Cardiac septum (tissue), 1 donor: ENCODE measurements at regions not wholly inside any gene's neighbourhood (a gene's known extent, or its start where the extent isn't known, plus 50 kb on each side); places are given as distances from the start of the nearest gene placed in this dataset.
"Not testable (repeated sequence)": the region's sequence is repeated elsewhere in the genome, so short reads cannot be mapped to it uniquely, and the experiment has no call there.

Experiments used
- DNase-seq: peaks from one replicate; pipeline ENCODE4 v3.0.0-alpha.2; 2020; ENCODE audit warnings: low spot score
- intact Hi-C: fragments of 100-400 bp; cut with DNase I; formaldehyde crosslinking; loops from one replicate; pipeline ENCODE4 v1.14.0; 2022
- donor health status: DM: no; HTN: no; CAD: no.

DNA sequence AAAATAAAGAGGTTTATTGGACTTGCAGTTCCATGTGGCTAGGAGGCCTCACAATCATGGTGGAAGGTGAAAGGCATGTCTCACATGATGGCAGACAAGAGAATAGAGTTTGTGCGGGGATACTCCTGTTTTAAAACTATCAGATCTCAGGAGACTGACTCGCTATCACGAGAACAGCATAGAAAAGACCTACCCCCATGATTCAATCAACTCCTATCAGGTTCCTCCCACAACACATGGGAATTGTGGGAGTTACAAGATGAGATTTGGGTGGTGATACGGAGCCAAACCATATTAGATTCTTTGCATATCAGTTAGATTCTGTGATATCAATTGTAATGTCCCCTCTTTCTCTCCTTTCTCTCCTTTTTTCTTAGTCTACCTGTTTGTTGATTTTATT is 1178.7 kb upstream of the LRRTM1 start:
- intact Hi-C loops: no loop called here
- DNase-seq: no peak

DNA sequence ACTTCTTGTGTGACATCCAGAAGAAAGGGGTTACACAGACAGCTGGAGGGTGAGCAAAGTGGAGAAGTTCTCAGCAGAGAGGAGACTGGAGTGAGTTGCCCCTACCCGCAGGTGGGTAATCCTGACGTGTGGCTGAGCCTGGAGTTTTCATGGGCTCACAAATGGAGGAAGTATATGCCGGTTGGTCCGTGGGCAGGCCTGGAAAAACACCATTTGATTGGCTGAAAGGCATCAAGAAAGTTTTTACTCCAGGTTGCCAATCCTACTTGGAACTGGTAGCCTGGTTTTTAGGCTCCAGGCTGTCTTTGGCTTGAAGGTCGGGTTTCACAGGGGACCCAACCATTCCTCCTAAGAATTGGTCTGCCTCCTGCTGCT is 1177.4 kb upstream of the LRRTM1 start:
- no peak for DNase-seq
- intact Hi-C loops: no loop called here

DNA sequence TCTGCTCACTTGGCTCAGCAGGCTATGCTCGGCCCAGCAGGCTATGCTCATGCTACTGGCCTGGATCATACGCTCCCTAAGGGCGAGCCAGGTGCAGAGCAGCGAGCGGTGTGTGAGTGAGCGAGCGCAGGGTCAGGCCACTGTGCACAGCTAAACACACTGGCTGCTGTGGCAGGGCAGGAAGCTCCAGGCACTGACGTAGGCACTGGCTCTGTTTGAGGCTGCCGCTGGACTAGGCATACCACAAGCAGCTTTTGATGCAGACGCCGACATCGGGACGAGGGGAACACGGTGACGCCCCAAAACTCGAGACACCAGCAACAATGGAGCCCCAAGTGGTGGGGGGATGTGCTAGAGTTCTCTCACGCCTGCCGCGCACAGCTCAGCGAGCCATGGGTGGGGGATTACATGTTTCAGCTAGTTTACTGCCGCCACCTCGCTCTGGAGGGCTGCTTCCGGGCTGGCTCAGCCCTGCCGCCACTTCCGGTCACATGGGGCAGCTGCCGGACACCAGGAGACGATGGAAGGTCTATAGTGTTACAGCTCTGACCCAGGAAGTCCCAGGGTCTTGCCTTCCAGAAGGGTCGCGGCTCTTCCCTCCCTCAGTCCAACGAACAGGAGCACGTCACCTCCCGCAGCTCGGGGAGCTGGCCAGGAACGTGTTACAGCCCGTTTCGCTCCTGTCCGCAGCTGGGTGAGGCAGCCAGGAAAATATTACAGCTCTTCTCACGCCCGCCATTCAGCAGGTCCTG is 1176.9 kb upstream of the LRRTM1 start:
- intact Hi-C loops: no loop called here
- peak; percentile 68 for DNase-seq

DNA sequence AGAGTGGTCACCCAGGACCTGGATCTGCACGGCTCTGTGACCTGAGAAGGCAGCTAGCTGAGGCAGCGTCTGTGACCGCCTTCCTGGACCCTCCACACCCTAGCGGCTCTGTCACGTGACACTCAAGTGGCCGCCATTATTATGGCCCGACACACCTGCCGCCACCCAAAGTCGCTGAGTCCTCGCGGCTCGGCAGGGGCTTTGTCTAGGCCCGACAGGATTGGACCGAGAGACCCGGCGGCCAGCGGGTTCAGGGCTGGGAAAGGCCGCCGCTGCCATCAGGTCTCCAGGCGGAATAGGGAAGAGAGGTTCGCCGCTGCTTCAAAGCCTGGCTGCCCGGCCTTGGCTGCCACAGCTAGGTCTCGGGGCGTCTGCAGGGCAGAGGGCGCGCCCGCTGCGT is 1162.5 kb upstream of the LRRTM1 start:
- DNase-seq: no peak
- intact Hi-C loops: no loop called here

DNA sequence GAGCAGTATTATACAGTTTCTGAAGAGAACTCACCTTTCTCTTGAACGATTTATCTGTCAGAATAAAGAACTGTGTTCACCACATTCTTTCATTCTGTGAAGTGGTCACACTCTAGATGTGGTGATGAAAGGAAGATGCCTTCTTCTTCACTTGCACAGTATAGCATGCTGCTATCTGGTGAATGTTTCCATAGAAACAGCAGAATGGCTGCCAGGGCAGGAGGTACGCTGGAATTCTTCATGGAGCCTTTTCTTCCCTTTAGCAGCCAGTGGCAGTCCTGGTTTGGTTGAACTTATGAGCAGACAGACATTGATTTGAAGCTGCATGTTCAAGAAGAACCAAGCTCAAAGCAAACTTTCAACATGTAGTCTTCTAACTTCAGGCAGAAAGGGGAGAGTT is 1157.9 kb upstream of the LRRTM1 start:
- intact Hi-C loops: no loop called here
- DNase-seq: no peak

DNA sequence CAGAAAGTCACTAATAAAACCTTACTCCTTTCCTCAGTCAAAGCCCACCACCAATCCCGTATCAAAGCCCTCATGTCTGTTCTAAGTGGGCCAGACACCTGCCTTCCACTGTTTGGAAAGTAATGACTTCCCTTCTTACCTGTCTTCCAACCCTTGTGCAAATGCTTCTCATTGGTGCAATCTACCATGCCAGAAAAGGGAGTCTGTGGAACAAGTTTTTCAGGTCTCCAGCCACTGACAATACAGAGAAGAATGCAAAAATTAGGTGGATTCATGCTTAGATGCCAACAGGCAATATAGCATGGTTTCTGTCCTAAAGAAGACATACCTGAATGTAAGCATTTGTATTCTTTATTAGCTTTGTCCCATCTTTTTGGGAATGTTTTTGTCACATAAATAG is 1140.6 kb upstream of the LRRTM1 start:
- intact Hi-C loops: no loop called here
- no peak for DNase-seq

DNA sequence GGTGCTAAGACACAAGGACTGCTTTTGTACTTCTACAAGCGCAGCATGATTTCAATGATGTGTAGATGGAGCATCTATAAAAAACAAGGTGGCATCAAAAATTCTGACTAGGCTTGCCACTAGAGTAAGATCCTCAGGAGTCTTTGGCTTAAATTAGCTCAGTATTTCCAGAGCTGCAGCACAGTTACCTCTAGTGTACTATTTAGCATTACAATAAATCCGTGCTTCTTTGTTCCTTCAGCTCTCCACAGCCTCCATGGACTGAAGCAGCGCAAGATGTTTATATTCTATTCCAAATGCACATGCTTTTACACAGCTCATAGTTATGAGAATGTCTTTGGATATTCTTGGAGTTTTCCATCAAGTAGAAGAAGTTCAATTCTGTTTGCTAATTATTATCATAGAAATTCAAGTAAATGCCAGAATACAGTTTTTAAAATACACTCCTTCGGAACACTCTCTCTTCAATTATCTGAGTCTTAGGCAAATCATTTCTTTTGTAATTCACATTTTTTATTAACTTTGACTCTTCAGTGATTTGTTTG is 1133.0 kb upstream of the LRRTM1 start:
- intact Hi-C loops: no loop called here
- DNase-seq: no peak

DNA sequence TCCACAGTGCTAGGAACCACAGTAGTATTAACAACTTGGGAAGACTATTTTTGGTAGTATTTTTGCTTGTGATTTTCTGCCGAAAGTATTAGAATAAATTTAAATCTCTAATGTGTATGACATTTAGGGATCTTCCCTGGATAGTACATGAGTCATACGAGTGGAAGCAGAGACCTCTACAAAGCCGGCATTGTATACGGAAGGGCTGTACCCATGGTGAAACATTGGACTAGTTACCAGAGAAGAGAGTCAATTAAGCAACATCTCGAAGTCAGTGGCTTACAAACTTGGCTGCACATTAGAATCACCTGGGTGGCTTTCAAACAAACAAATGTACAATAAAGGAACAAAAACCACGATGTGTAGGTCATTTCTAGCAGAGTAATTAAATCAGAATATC is 1131.7 kb upstream of the LRRTM1 start:
- DNase-seq: no peak
- intact Hi-C loops: no loop called here

DNA sequence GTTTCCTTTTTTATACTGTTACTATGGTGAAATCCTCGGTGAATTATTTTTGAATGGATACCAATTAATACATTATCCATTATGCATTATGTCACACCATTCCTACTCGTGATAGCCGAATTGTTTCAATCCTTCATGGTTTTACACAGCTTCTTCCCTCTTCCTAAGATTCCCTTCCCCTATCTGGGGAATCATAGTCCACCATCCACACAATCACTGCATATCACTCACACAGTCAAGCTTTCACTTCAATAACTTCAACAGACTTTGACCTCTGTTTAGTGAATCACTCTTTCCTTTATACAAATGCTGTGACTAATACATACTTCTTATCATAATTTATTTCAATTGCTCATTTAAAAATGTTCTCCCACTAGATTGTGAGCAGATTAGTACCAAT is 1108.1 kb upstream of the LRRTM1 start:
- no peak for DNase-seq
- intact Hi-C loops: no loop called here

DNA sequence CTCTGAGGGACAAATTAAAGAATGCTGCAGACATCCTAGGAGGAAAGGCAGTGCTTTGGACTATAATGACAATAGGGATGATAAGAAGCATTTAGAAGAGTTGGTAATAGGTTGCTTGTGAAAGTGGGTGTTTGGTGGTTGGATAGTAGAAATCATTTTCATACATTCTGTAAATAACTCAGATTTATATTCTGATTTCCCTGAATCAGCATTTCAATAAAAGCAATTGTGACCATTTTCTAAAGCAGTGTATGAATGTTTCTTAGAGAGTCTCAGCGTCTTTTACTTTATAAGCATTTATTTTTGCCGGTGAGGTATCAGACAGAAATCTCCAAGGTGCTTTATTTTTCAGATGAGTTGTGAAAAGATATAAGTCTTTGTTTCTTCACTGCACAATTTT is 1099.0 kb upstream of the LRRTM1 start:
- intact Hi-C loops: no loop called here
- DNase-seq: no peak

DNA sequence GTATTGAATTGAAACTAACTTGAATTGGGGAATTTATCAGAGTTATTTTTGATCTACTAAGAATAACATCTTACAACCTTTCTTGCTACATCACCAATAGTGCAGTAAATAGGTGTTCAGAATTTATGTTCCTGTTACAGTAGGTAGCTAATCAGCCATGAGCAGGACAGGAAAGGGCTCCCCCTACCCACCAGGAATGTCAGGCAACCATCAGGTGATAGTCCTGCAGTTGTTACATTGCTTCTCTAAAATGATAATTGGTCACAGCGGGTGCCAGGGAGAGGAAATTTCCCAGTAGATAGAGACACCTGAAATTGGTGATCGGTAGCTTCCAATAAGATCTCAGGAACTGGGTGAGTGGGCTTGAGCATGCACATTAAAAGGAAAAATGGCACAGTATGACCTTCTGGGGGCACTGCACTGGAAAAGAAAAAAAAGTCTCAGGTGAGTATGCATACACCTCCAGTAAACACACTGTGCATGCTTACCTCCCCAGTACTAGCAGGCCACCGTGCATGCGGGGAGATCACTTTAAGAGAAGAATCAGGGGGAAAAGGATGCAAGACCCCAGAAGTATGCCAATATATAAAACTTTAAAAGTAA is 1092.0 kb upstream of the LRRTM1 start:
- DNase-seq: no peak
- intact Hi-C loops: no loop called here

DNA sequence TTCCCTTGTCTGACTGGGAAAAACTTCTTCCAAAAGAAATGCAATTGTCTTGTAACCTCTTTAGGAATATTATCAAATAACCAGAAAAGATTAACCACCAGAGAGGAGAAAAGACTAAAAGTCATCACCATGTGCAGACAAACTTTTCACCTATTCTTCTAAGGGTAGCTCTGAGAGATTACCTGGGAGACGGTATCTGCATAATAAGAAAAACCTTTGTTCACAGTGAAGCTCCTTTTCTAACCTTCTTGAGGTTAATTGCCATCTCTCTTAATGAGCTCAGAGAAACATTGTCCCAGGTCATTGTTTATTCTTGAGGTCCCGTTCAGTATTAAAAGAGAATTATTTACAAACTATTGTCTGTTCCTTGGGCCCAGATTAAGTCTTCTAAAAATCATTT is 1091.2 kb upstream of the LRRTM1 start:
- DNase-seq: no peak
- intact Hi-C loops: no loop called here

DNA sequence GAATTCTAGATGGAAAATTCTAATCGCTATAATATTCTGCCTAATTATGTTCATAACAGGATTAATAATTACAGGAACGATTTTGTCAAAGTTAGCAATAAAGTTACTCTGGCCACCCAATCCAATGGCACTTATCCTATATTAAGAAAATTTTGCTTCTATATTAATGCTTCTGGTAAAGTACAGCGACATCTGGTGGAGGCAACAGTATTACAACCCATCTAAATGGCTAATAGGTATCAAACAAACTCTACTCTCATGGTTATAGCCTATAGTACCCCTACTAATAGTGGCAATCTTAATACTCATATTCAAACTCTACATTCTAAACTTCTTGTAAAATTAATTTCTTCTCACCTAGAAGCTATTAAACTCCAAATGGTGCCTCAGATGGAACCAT is 1084.7 kb upstream of the LRRTM1 start:
- DNase-seq: no peak
- intact Hi-C loops: no loop called here

DNA sequence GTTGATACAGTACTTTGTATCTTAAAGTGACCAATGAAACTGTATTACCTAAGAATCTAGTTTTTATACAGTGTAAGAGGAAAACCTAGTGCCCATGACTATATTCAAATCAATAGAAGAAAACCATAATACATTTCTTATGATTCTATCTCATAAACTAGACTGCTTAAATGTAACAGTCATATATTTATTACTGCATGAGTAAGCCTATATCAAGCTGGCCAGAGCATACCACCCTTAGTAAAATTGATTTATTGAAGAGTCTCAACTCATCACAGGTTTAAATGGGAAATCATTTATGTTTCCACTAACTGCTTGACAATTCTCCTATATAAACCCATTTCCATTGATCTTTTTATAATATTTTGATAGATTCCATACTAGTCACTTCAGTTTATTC is 1059.2 kb upstream of the LRRTM1 start:
- DNase-seq: no peak
- intact Hi-C loops: no loop called here

DNA sequence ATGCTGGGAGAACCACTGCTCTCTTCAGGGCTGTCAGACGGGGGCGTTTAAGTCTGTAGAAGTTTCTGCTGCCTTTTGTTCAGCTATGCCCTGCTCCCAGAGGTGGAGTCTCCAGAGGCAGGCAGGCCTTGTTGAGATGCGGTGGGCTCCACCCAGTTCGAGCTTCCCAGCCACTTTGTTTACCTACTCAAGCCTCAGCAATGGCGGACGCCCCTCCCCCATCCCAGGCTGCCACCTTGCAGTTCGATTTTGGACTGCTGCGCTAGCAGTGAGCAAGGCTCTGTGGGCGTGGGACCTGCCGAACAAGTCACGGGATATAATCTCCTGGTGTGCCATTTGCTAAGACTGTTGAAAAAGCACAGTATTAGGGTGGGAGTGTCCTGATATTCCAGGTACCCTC is 1057.9 kb upstream of the LRRTM1 start:
- DNase-seq, intact Hi-C loops: not testable (repeated sequence)

DNA sequence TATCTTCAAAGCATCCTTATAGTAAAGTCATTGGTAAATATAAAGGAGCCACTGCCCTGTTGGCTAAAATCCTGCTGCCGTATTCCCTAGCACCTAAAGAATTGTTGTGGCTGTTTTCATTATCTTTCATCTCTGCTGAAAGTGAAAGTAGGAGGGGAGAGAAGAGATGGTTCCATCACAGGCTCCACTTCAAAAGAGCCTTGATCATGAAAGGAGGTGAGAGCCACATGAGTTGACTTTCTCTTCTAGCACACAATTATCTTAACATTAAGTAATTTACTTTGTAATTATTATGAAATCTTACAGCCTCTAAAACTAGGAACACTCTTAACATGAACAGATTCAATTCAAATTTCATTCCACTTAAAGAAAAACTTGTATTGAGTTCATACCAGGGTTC is 1050.9 kb upstream of the LRRTM1 start:
- intact Hi-C loops: no loop called here
- DNase-seq: no peak

DNA sequence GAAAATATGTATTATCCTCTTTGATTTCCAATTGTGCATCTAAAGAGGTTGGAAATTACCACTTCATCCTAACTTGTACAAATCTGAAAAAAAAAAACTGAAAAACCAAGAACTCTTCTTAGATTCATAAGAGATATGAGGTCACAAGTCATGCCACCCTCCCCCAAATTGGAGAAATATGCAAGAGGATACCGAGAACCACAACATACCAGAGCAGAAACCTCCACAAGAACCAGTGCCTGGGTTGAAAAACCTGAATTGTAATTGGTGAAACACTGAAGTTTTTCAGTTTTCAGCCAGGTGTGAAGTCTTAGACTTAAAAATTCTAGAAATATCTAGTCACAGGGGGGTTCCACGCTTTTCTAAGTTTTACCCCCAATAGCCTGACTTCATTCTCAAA is 1029.5 kb upstream of the LRRTM1 start:
- no peak for DNase-seq
- intact Hi-C loops: no loop called here

DNA sequence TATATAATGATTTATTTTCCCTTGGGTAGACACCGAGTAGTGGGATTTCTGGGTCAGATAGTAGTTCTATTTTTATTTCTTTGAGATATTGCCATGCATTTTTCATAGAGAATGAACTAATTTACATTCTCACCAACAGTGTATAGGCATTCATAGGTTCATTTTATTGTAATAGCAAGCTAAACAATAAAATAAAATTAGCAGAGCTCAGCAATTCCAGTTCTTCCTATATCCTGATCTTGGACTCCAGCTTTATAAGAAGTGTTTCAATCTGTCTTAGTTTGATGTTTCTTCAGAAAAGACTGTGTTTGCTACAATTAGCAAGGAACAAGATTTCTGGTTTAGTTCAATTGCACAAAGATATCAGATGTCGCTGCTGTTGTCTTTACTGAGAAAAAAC is 1024.4 kb upstream of the LRRTM1 start:
- no peak for DNase-seq
- intact Hi-C loops: no loop called here

DNA sequence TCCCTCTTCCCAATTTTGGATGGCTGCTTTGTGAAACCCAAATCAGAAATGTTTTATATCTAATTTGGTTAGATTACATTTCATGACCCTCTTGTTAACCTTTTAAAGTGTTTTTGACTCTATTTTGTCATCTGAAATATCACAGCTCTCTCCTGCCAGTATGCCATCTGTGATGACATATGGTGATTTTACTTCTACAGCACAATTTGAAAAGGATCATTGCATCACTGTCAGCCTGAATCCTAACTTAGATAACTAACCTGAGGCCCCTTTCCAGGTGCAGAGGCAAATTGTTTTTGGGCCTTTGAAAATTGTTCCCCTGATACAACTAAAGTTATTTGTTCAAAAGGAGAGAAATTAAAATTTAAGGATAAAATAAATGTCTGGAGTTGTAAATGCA is 1023.4 kb upstream of the LRRTM1 start:
- no peak for DNase-seq
- intact Hi-C loops: no loop called here

DNA sequence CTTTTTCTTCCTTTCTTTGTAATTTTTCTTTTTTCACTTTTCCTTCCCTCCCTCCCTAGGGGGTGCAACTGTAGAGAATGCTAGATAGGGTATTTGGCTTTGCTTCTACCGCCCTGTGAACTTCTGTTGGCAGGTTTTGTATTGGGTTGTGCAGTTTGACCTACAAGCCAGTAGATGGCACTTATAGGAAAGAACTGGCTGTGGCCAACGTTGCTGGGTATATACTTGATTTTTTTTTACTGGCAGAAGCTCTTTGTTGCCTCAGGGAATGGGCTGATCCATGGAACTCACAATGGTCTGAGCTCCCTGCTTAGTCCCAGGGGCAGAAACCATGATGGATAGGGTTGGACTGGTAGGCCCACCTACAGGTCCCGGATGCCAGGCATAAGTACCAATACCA is 1019.5 kb upstream of the LRRTM1 start:
- intact Hi-C loops: no loop called here
- no peak for DNase-seq

DNA sequence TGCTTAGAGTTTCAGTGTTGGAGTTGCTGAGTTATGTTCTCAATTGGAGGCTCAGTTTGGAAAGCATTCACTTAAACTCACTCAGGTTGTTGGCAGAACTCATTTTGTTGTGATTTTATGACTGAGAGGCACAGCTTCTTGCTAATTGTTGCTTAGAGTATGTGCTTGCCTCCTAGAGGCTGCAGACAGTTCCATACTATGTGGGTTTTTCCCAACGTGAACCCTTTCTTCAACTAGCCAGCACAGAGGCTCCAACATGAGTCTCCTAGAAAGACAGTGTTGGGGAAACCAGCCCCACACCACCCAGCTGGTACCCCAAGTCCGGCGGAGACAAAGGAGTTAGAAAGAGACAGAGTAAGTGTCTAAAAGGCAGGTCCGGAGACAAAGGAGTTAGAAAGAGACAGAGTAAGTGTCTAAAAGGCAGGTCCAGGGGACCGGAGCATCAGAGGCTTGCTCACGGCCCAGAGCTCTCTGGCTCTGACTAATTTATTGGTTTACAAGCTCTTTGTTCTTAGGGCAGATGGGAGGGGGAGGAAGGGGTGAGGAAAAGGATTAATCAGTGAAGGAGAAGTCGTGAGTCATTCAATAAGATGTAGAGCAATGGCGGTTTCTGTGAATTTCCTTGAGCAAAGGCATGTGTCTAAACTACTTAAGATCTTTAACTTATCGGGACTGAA is 999.7 kb upstream of the LRRTM1 start:
- intact Hi-C loops: no loop called here
- DNase-seq: no peak
